K562 (cell line): ENCODE measurements at regions not wholly inside any gene's neighbourhood (a gene's known extent, or its start where the extent isn't known, plus 50 kb on each side); places are given as distances from the start of the nearest gene placed in this dataset.
A peak's percentile ranks its signal among the peaks of the same experiment; 100 is the strongest.

Experiments used
- ATAC-seq: fragments of 200-7000 bp; cut with Tn5 transposase; 3 replicates; pipeline ENCODE4 v1.9.1; 2020; ENCODE audit warnings: moderate library complexity
- BruUV-seq: library from RNA; stranded (reverse); fragments of 400-500 nt; replicated peaks from 2 replicates; lab custom pipeline; 2021; lab: Mats Ljungman, UMichigan
- CTCF ChIA-PET: fragments of 300-600 bp; formaldehyde crosslinking; extraction: SDS; loops from one replicate; lab custom pipeline; 2021; ENCODE audit warnings: low intra/inter-chr PET ratio; lab: Yijun Ruan, JAX
- POLR2A ChIA-PET: fragments of 300-600, 350-650 bp; sonication (Branson Sonifier 250); formaldehyde crosslinking; extraction: SDS; loops from one replicate; lab custom pipeline; 2021; ENCODE audit warnings: antibody characterized with exemption, inconsistent platforms; lab: Yijun Ruan, JAX
- DNase-seq, 4 experiments: peaks; one replicate each; pipeline versions ENCODE4 v3.0.0 to v3.0.0-alpha.2; 2011 to 2018; ENCODE audit warnings: low spot score in 3 of 4, mixed read lengths in 3 of 4; ENCODE audit errors: extremely low read depth in 1 of 4
- FAIRE-seq: peaks from 2 replicates; lab custom pipeline; 2011; peaks lifted over from hg19 to GRCh38; lab: Jason Lieb, UNC
- H2AFZ ChIP-seq: 2 replicates; pipeline ENCODE4 v1.6.0; 2011; ENCODE audit warnings: low read depth, low read length, control low read depth, inconsistent platforms
- H3K27ac ChIP-seq: fragments of 200-600 bp; 3 replicates; pipeline ENCODE4 v1.8.0; 2011; ENCODE audit warnings: low read depth, mild to moderate bottlenecking, control low read depth, inconsistent platforms, low read length, moderate library complexity, mixed read lengths; ENCODE audit errors: extremely low read depth
- H3K27me3 ChIP-seq, 2 experiments: fragments of 300-600 bp in 1 of 2; 2 replicates in 1 of 2; 3 replicates in 1 of 2; pipeline versions ENCODE4 v1.6.0 to v1.8.0; 2011; ENCODE audit warnings: inconsistent platforms in 2 of 2, low read length in 2 of 2, mild to moderate bottlenecking in 1 of 2, mixed read lengths in 1 of 2, moderate library complexity in 1 of 2; ENCODE audit not compliant: control insufficient read depth in 2 of 2, insufficient read depth in 2 of 2
- H3K36me3 ChIP-seq: fragments of 300-600 bp; 3 replicates; pipeline ENCODE4 v1.8.0; 2011; ENCODE audit warnings: mild to moderate bottlenecking, low read length, inconsistent platforms; ENCODE audit not compliant: control insufficient read depth, insufficient read depth
- H3K4me1 ChIP-seq, 2 experiments: fragments of 200-600 bp in 1 of 2; replicated peaks in 1 of 2; 2 replicates in 1 of 2; 3 replicates in 1 of 2; pipeline versions ENCODE4 v1.5.1 to v1.8.0; 2011; ENCODE audit warnings: inconsistent platforms in 2 of 2, low read length in 2 of 2, mild to moderate bottlenecking in 1 of 2, mixed read lengths in 1 of 2, moderate library complexity in 1 of 2; ENCODE audit not compliant: control insufficient read depth in 2 of 2, insufficient read depth in 2 of 2
- H3K4me2 ChIP-seq: 2 replicates; pipeline ENCODE4 v1.6.1; 2011; ENCODE audit warnings: low read length, control low read depth, inconsistent platforms, mixed read lengths; ENCODE audit not compliant: insufficient read depth
- H3K4me3 ChIP-seq: fragments of 200-600 bp; sonication (generic), shearing (Covaris generic); 2 replicates; pipeline ENCODE4 v1.5.1; 2016; ENCODE audit warnings: control low read depth, inconsistent platforms
- H3K79me2 ChIP-seq: fragments of 200-600 bp; 3 replicates; pipeline ENCODE4 v1.8.0; 2011; ENCODE audit warnings: low read length, inconsistent platforms; ENCODE audit not compliant: control insufficient read depth, insufficient read depth
- H3K9ac ChIP-seq, 2 experiments: 2 replicates each; pipeline versions ENCODE4 v1.6.0 to v1.6.1; 2011; ENCODE audit warnings: low read depth in 2 of 2, low read length in 2 of 2, control low read depth in 1 of 2, inconsistent platforms in 1 of 2, mild to moderate bottlenecking in 1 of 2, mixed read lengths in 1 of 2; ENCODE audit not compliant: insufficient read depth in 1 of 2
- H3K9me1 ChIP-seq: one replicate; pipeline ENCODE4 v1.6.0; 2011; ENCODE audit warnings: inconsistent platforms, mild to moderate bottlenecking, low read length, moderate library complexity; ENCODE audit not compliant: control insufficient read depth, insufficient read depth
- H3K9me3 ChIP-seq: replicated peaks from 2 replicates; pipeline ENCODE4 v1.5.1; 2011; ENCODE audit warnings: low read depth, low read length, inconsistent platforms; ENCODE audit not compliant: control insufficient read depth, insufficient read depth
- H4K20me1 ChIP-seq: replicated peaks from 2 replicates; pipeline ENCODE4 v1.6.1; 2011; ENCODE audit warnings: low read length, inconsistent platforms, mixed read lengths; ENCODE audit not compliant: control insufficient read depth, insufficient read depth
- CTBP1 ChIP-seq: fragments of 450-650 bp; IDR thresholded peaks from 2 replicates; pipeline ENCODE4 v1.6.1; 2016; ENCODE audit warnings: borderline replicate concordance
- FOS ChIP-seq: IDR thresholded peaks from 3 replicates; pipeline ENCODE4 v1.6.1; 2011; ENCODE audit not compliant: insufficient read length; ENCODE audit errors: extremely low read depth
- FOXP4 ChIP-seq: sonication (generic); formaldehyde crosslinking; IDR thresholded peaks from 2 replicates; pipeline ENCODE4 v1.8.0; 2022; ENCODE audit warnings: mild to moderate bottlenecking, missing genetic modification reagents, borderline replicate concordance
- HSF4 ChIP-seq: fragments of 250-450 bp; sonication (Bioruptor Pico); IDR thresholded peaks from 2 replicates; pipeline ENCODE4 v2.1.2; 2022; ENCODE audit warnings: mild to moderate bottlenecking, moderate library complexity, borderline replicate concordance
- MECOM ChIP-seq: fragments of 250-450 bp; sonication (Bioruptor Pico); IDR thresholded peaks from 2 replicates; pipeline ENCODE4 v1.8.0; 2022; ENCODE audit warnings: inconsistent platforms
- NR3C1 ChIP-seq: sonication (generic); formaldehyde crosslinking; IDR thresholded peaks from 2 replicates; pipeline ENCODE4 v1.8.1; 2022; ENCODE audit warnings: missing genetic modification reagents
- SIN3B ChIP-seq: fragments of 450-650 bp; IDR thresholded peaks from 2 replicates; pipeline ENCODE4 v1.6.1; 2017; ENCODE audit warnings: low read depth, mild to moderate bottlenecking, moderate library complexity
- SRF ChIP-seq, 2 experiments: fragments of 250-450, 450-650 bp in 1 of 2; sonication (Bioruptor Pico) in 1 of 2; sonication (generic) in 1 of 2; formaldehyde crosslinking; IDR thresholded peaks; 2 replicates each; pipeline versions ENCODE4 v1.5.0 to v1.5.1; 2020 to 2022; ENCODE audit warnings: mild to moderate bottlenecking in 1 of 2, missing genetic modification reagents in 1 of 2
- ZKSCAN3 ChIP-seq: fragments of 250-450 bp; sonication (Bioruptor Pico); IDR thresholded peaks from 2 replicates; pipeline ENCODE4 v1.4.0; 2020
- ZNF140 ChIP-seq: fragments of 250-450 bp; sonication (Bioruptor Pico); IDR thresholded peaks from 2 replicates; pipeline ENCODE4 v1.8.0; 2021; ENCODE audit warnings: moderate library complexity, mild to moderate bottlenecking, inconsistent platforms
- ZNF174 ChIP-seq: fragments of 250-450 bp; sonication (Bioruptor Pico); IDR thresholded peaks from 2 replicates; pipeline ENCODE4 v1.4.0; 2020; ENCODE audit warnings: mild to moderate bottlenecking
- ZNF324 ChIP-seq: fragments of 250-450 bp; sonication (Bioruptor Pico); IDR thresholded peaks from 2 replicates; pipeline ENCODE4 v1.4.0; 2020; ENCODE audit warnings: mild to moderate bottlenecking
- ZNF699 ChIP-seq: fragments of 250-450 bp; sonication (Bioruptor Pico); IDR thresholded peaks from 2 replicates; pipeline ENCODE4 v1.8.0; 2021; ENCODE audit warnings: mild to moderate bottlenecking, moderate library complexity; ENCODE audit not compliant: insufficient replicate concordance
- ZNF717 ChIP-seq: fragments of 250-450 bp; sonication (Bioruptor Pico); IDR thresholded peaks from 2 replicates; pipeline ENCODE4 v1.5.0; 2021
- WGBS: fragments of 100-300 bp; shearing (Covaris generic); methylation state at CpG from one replicate; pipeline ENCODE4 v1.1.6; 2016; ENCODE audit warnings: low coverage, mixed read lengths; ENCODE audit not compliant: insufficient coverage; ENCODE audit errors: missing lambda C conversion rate; 5-methylcytosine and 5-hydroxymethylcytosine counted together
- in situ Hi-C: fragments of 300-500 bp; cut with MboI; formaldehyde crosslinking; loops from 4 replicates; pipeline ENCODE4 v1.15.0; 2018; ENCODE audit warnings: inconsistent platforms, mixed read lengths
- intact Hi-C: fragments of 100-400 bp; cut with micrococcal nuclease; formaldehyde crosslinking; loops from 2 replicates; pipeline ENCODE4 v1.14.2; 2022

DNA sequence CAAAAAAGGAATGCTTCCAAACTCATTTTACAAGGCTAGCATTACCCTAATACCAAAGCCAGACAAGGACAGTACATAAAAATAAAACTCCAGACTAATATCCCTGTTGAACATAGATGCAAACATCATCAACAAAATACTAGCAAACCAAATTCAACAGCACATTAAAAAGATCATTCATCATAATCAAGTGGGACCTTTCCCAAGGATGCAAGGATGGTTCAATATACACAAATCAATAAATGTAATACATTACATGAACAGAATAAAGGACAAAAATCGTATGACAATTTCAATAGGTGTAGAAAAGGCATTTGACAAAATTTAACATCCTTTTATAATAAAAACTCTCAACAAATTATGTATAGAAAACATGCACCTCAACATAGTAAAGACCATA lies 66.6 kb upstream of the CNR1 start:
- Histone ChIP-seq H4K20me1 (no peaks in the 10 kb centered on the region), H3K4me3 (no peak overlapping the region)
- intact Hi-C loops, result no loop called here

DNA sequence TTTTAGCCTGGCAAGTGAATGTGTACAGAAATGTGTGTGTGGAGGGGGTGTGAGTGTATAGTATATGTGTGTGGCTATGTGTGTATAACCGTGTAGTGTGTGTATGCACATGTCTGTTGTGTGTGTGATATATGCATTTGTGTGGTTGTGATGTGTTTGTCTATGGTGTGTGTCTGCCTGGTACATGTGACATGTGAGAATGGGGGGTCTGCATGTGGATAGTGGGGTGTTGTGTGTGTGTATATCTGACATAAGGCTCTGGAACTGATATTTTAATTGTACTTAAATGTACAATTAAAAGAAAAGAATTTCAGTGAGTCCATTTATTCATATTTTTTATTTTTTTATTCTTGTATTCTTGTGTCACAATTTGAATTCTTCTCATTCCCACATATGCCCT lies 57.2 kb upstream of the CNR1 start:
- Histone ChIP-seq H3K27ac (no peak overlapping the region), H4K20me1 (no peaks in the 10 kb centered on the region), H3K79me2 (no peaks in the 10 kb centered on the region), H3K4me2 (no peak overlapping the region), H3K9ac (no peak overlapping the region), H3K9me1 (no peaks in the 10 kb centered on the region), H3K27me3 (no peaks in the 10 kb centered on the region), H3K4me1 (no peaks in the 10 kb centered on the region), H2AFZ (no peak overlapping the region), H3K4me3 (no peak overlapping the region), H3K36me3 (no peaks in the 10 kb centered on the region)
- DNase-seq (no peak), FAIRE-seq (no peak), ATAC-seq (no peak)
- ChIA-PET CTCF (no interaction called here), POLR2A (no interaction called here)
- in situ Hi-C loops, result no loop called here
- 30% methylated on average over 1 of the region's 1 CpG for WGBS
- BruUV-seq, result no TSS peak
- intact Hi-C loops, result no loop called here
- no peak for TF ChIP-seq ZNF174
- TF ChIP-seq ZKSCAN3 (CRISPR knock-in tag), result no peak
- no peak for TF ChIP-seq ZNF140
- no peak for TF ChIP-seq CTBP1
- no peak for TF ChIP-seq MECOM (CRISPR knock-in tag)
- no peak for TF ChIP-seq ZNF699 (CRISPR knock-in tag)
- no peak for TF ChIP-seq SIN3B
- TF ChIP-seq FOXP4 (CRISPR knock-in tag), result no peak
- TF ChIP-seq SRF (CRISPR knock-in tag; IDR thresholded peaks at IDR 0.05), result no peak
- TF ChIP-seq HSF4, result no peak
- TF ChIP-seq, all 486 proteins: peak for 0
- no peaks in the 10 kb centered on the region for H3K9me3 ChIP-seq

More for the DNA sequence above, 66.6 kb upstream of the CNR1 start:
- Histone ChIP-seq H3K4me2 (no peak overlapping the region), H3K27me3 (no peaks in the 10 kb centered on the region), H2AFZ (no peak overlapping the region), H3K9ac (no peak overlapping the region), H3K79me2 (no peaks in the 10 kb centered on the region), H3K9me3 (peaks cover 2% of the 10 kb centered on the region), H3K9me1 (no peaks in the 10 kb centered on the region), H3K27ac (no peak overlapping the region), H3K36me3 (no peaks in the 10 kb centered on the region), H3K4me1 (no peaks in the 10 kb centered on the region)
- POLR2A ChIA-PET, result no interaction called here
- DNase-seq (no peak), ATAC-seq (no peak), FAIRE-seq (no peak)
- 5% methylated on average over 1 of the region's 1 CpG for WGBS
- in situ Hi-C loops, result no loop called here
- CTCF ChIA-PET, result no interaction called here
- no peak for TF ChIP-seq FOS
- TF ChIP-seq ZNF324 (CRISPR knock-in tag), result peak; percentile 90
- no peak for TF ChIP-seq ZNF717 (CRISPR knock-in tag)
- TF ChIP-seq NR3C1 (CRISPR knock-in tag), result no peak
- no TSS peak for BruUV-seq
